Right lobe of liver (tissue), 4 donors: ENCODE measurements at regions not wholly inside any gene's neighbourhood (a gene's known extent, or its start where the extent isn't known, plus 50 kb on each side); places are given as distances from the start of the nearest gene placed in this dataset.

Experiments
- CTCF ChIP-seq, 4 donors: fragments of 200-600 bp in 3 of 4; fragments of 450-650 bp in 1 of 4; IDR thresholded peaks; one replicate each; pipeline versions ENCODE4 v1.5.1 to v1.8.0; 2016 to 2022; ENCODE audit warnings: antibody characterized with exemption in 4 of 4, mild to moderate bottlenecking in 2 of 4
- POLR2A ChIP-seq: fragments of 450-650 bp; IDR thresholded peaks from one replicate; pipeline ENCODE4 v1.6.1; 2017; ENCODE audit warnings: antibody characterized with exemption, mild to moderate bottlenecking
- donor health status: DM: no; HTN: no; CAD: no.
- donor health status: DM: no; HTN: no; CAD: no.
- donor health status: DM: no; HTN: yes; CAD: no.

- no peak for TF ChIP-seq POLR2A
- no peak for TF ChIP-seq CTCF (IDR thresholded peaks at IDR 0.05)
Observed at GRCh38 chrX:43266487-43266886, 389.6 kb upstream of the MAOA start.
